Esophagus squamous epithelium (tissue), 4 donors: ENCODE measurements at regions not wholly inside any gene's neighbourhood (a gene's known extent, or its start where the extent isn't known, plus 50 kb on each side); places are given as distances from the start of the nearest gene placed in this dataset.

Experiments
- CTCF ChIP-seq, 6 experiments: fragments of 450-650 bp in 4 of 6; fragments of 200-600 bp in 2 of 6; sonication (generic) in 2 of 6; IDR thresholded peaks; one replicate each; pipeline ENCODE4 v1.5.1; 2016 to 2019; ENCODE audit warnings: antibody characterized with exemption in 6 of 6, mild to moderate bottlenecking in 4 of 6, moderate library complexity in 4 of 6
- POLR2A ChIP-seq, 4 donors: fragments of 450-650 bp; IDR thresholded peaks; one replicate each; pipeline ENCODE4 v1.6.1; 2017; ENCODE audit warnings: antibody characterized with exemption in 4 of 4, mild to moderate bottlenecking in 4 of 4, moderate library complexity in 3 of 4

- TF ChIP-seq CTCF (IDR thresholded peaks at IDR 0.05) (no peak), POLR2A (IDR thresholded peaks at IDR 0.05) (no peak)
These were observed 622.3 kb downstream of the MTRR start for GRCh38 chr5:8491254-8491653.
